GM23338 (cell line): ENCODE measurements at regions not wholly inside any gene's neighbourhood (a gene's known extent, or its start where the extent isn't known, plus 50 kb on each side); places are given as distances from the start of the nearest gene placed in this dataset.
A peak's percentile ranks its signal among the peaks of the same experiment; 100 is the strongest.

Experiments used
- ATAC-seq: fragments of 200-7000 bp; cut with Tn5 transposase; 3 replicates; pipeline ENCODE4 v1.9.1; 2020
- DNase-seq: peaks from one replicate; pipeline ENCODE4 v3.0.0-alpha.2; 2015; ENCODE audit warnings: low spot score
- H2AFZ ChIP-seq: fragments of 200-600 bp; sonication (generic); 2 replicates; pipeline ENCODE4 v1.8.0; 2016; ENCODE audit warnings: antibody characterized with exemption, mild to moderate bottlenecking, moderate library complexity
- H3F3A ChIP-seq: fragments of 200-600 bp; sonication (generic); replicated peaks from 2 replicates; pipeline ENCODE4 v1.8.0; 2017; ENCODE audit warnings: antibody characterized with exemption, mixed run types, low read depth
- H3K27ac ChIP-seq: fragments of 200-600 bp; sonication (generic); 2 replicates; pipeline ENCODE4 v1.6.1; 2016; ENCODE audit warnings: low read depth
- H3K27me3 ChIP-seq: fragments of 200-600 bp; sonication (generic); 2 replicates; pipeline ENCODE4 v1.8.0; 2016; ENCODE audit warnings: mild to moderate bottlenecking, mixed run types, moderate library complexity; ENCODE audit not compliant: insufficient read depth
- H3K36me3 ChIP-seq: fragments of 200-600 bp; sonication (generic); 2 replicates; pipeline ENCODE4 v1.8.0; 2016; ENCODE audit warnings: mild to moderate bottlenecking; ENCODE audit not compliant: insufficient read depth
- H3K4me1 ChIP-seq: fragments of 200-600 bp; sonication (generic); 2 replicates; pipeline ENCODE4 v1.8.0; 2016; ENCODE audit warnings: mild to moderate bottlenecking, moderate library complexity; ENCODE audit not compliant: insufficient read depth
- H3K4me2 ChIP-seq: fragments of 200-600 bp; sonication (generic); 2 replicates; pipeline ENCODE4 v1.7.1; 2017; ENCODE audit warnings: mixed run types
- H3K4me3 ChIP-seq: fragments of 200-600 bp; sonication (generic); 2 replicates; pipeline ENCODE4 v1.6.1; 2016; ENCODE audit warnings: mixed run types
- H3K79me2 ChIP-seq: fragments of 200-600 bp; sonication (generic); replicated peaks from 2 replicates; pipeline ENCODE4 v1.8.0; 2017; ENCODE audit warnings: mild to moderate bottlenecking; ENCODE audit not compliant: insufficient read depth
- H3K9me2 ChIP-seq: fragments of 200-600 bp; sonication (generic); 2 replicates; pipeline ENCODE4 v1.8.0; 2017; ENCODE audit not compliant: insufficient read depth
- H4K20me1 ChIP-seq: fragments of 200-600 bp; sonication (generic); replicated peaks from 2 replicates; pipeline ENCODE4 v1.8.0; 2017; ENCODE audit warnings: mild to moderate bottlenecking; ENCODE audit not compliant: insufficient read depth
- H3K27ac Mint-ChIP-seq: 2 replicates; pipeline ENCODE4 v1.8.0; 2020; ENCODE audit warnings: inconsistent platforms, mild to moderate bottlenecking, moderate library complexity, mixed read lengths
- H3K27me3 Mint-ChIP-seq: 3 replicates; pipeline ENCODE4 v1.8.0; 2022; ENCODE audit warnings: low read depth, mild to moderate bottlenecking, moderate library complexity, mixed read lengths, inconsistent platforms; ENCODE audit not compliant: insufficient read depth, poor library complexity
- H3K36me3 Mint-ChIP-seq: 3 replicates; pipeline ENCODE4 v1.8.0; 2021; ENCODE audit warnings: low read depth, mild to moderate bottlenecking, inconsistent platforms, moderate library complexity, mixed read lengths
- H3K4me1 Mint-ChIP-seq: 3 replicates; pipeline ENCODE4 v1.8.0; 2020; ENCODE audit warnings: mild to moderate bottlenecking, inconsistent platforms, mixed read lengths
- H3K4me3 Mint-ChIP-seq: 3 replicates; pipeline ENCODE4 v1.8.0; 2021; ENCODE audit warnings: moderate library complexity, mild to moderate bottlenecking, inconsistent platforms, mixed read lengths
- H3K9me3 Mint-ChIP-seq: 3 replicates; pipeline ENCODE4 v1.8.0; 2020; ENCODE audit warnings: moderate library complexity, mild to moderate bottlenecking, inconsistent platforms, mixed read lengths
- CREB1 ChIP-seq: fragments of 250-450 bp; sonication (Bioruptor Pico); IDR thresholded peaks from 2 replicates; pipeline ENCODE4 v1.5.0; 2020; ENCODE audit warnings: low read depth, mild to moderate bottlenecking, moderate library complexity
- CTCF ChIP-seq, 2 experiments: fragments of 200-600 bp in 1 of 2; sonication (generic) in 1 of 2; conservative IDR thresholded peaks; 2 replicates each; pipeline versions ENCODE4 v1.5.1 to v1.6.1; 2016 to 2017; ENCODE audit warnings: antibody characterized with exemption in 2 of 2, low read depth in 2 of 2, mild to moderate bottlenecking in 2 of 2, moderate library complexity in 1 of 2
- ETS1 ChIP-seq: IDR thresholded peaks from 2 replicates; pipeline ENCODE4 v1.6.1; 2016; ENCODE audit warnings: antibody characterized with exemption
- EZH2 ChIP-seq: fragments of 200-600 bp; sonication (generic); IDR thresholded peaks from one replicate; pipeline ENCODE4 v1.8.0; 2017; ENCODE audit warnings: antibody characterized with exemption, mild to moderate bottlenecking, low read depth; ENCODE audit not compliant: unreplicated experiment
- EZH2phosphoT487 ChIP-seq: fragments of 200-600 bp; sonication (generic); IDR thresholded peaks from one replicate; pipeline ENCODE4 v1.8.1; 2018; ENCODE audit warnings: antibody characterized with exemption; ENCODE audit not compliant: unreplicated experiment
- JUNB ChIP-seq: IDR thresholded peaks from one replicate; pipeline ENCODE4 v1.6.1; 2016; ENCODE audit warnings: antibody characterized with exemption; ENCODE audit not compliant: unreplicated experiment
- NANOG ChIP-seq: IDR thresholded peaks from 2 replicates; pipeline ENCODE4 v1.6.1; 2016; ENCODE audit warnings: antibody characterized with exemption, borderline replicate concordance
- POLR2AphosphoS5 ChIP-seq: IDR thresholded peaks from 2 replicates; pipeline ENCODE4 v1.6.1; 2016; ENCODE audit warnings: antibody characterized with exemption, low read depth
- STAT1 ChIP-seq: IDR thresholded peaks from one replicate; pipeline ENCODE4 v1.6.1; 2016; ENCODE audit warnings: antibody characterized with exemption; ENCODE audit not compliant: unreplicated experiment
- ZNF114 ChIP-seq: fragments of 250-450 bp; sonication (Bioruptor Pico); IDR thresholded peaks from 2 replicates; pipeline ENCODE4 v1.5.0; 2020; ENCODE audit warnings: mild to moderate bottlenecking, moderate library complexity
- ZNF331 ChIP-seq: fragments of 250-450 bp; sonication (Bioruptor Pico); IDR thresholded peaks from 2 replicates; pipeline ENCODE4 v1.5.0; 2020; ENCODE audit warnings: low read depth, mild to moderate bottlenecking, moderate library complexity
- ZNF462 ChIP-seq: fragments of 250-450 bp; sonication (Bioruptor Pico); IDR thresholded peaks from 2 replicates; pipeline ENCODE4 v1.5.0; 2020; ENCODE audit warnings: mild to moderate bottlenecking, moderate library complexity

GRCh38 chr9:129550199-129550839 is 70.6 kb downstream of the C9orf50 start:
- Histone ChIP-seq H3K4me1 (peaks cover 4% of the 10 kb centered on the region), H3F3A (no peaks in the 10 kb centered on the region), H3K36me3 (no peaks in the 10 kb centered on the region), H3K4me3 (peak overlapping the region; percentile 65), H3K27me3 (peaks cover 56% of the 10 kb centered on the region), H3K4me2 (peak overlapping the region; percentile 95), H3K9me2 (no peaks in the 10 kb centered on the region), H3K27ac (no peak overlapping the region), H2AFZ (peak overlapping the region; percentile 96), H3K79me2 (no peaks in the 10 kb centered on the region), H4K20me1 (no peaks in the 10 kb centered on the region)
- H3K36me3 Mint-ChIP-seq, result no peaks in the 10 kb centered on the region; the same call in 2 of the 3 replicates
- DNase-seq, result peak; percentile 75
- H3K27ac Mint-ChIP-seq, result no peak overlapping the region
- H3K4me1 Mint-ChIP-seq, result peaks cover 11% of the 10 kb centered on the region
- H3K27me3 Mint-ChIP-seq, result peaks cover 35% of the 10 kb centered on the region
- no peaks in the 10 kb centered on the region; the same call in 2 of the 3 replicates for H3K9me3 Mint-ChIP-seq
- peak overlapping the region; percentile 70 for H3K4me3 Mint-ChIP-seq
- TF ChIP-seq POLR2AphosphoS5, result no peak
- TF ChIP-seq EZH2, result peak; percentile 44
- no peak for TF ChIP-seq STAT1
- ATAC-seq, result peak; percentile 87

DNA sequence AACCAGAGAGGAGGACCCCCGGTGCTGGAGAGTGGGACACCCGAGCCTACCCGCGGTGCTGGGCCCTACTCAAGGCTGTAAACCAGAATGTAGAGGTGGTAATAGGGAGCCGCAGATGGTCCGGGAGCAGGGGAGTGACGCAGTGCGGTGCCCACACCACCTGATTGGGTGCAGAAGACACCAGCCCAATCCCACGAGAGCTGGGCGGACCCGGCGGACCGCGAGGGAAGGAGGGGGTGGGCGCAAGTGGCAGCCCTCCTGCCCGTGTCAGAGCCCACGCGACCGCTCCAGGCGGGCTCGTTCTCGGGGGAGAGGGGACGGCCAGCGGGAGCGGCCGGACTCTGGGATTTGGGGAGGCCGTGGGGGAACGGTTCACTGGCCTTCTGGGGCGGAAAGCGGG is 71.2 kb downstream of the C9orf50 start:
- peaks cover 54% of the 10 kb centered on the region for H3K27me3 ChIP-seq
- no peaks in the 10 kb centered on the region for H4K20me1 ChIP-seq
- no peaks in the 10 kb centered on the region for H3K36me3 ChIP-seq
- peak overlapping the region; percentile 65 for H3K4me3 ChIP-seq
- Mint-ChIP-seq H3K27me3 (peaks cover 30% of the 10 kb centered on the region), H3K36me3 (no peaks in the 10 kb centered on the region; the same call in 2 of the 3 replicates), H3K27ac (no peak overlapping the region), H3K4me3 (peak overlapping the region; percentile 68), H3K4me1 (peaks cover 9% of the 10 kb centered on the region), H3K9me3 (no peaks in the 10 kb centered on the region; the same call in 2 of the 3 replicates)
- ATAC-seq (peak; percentile 43), DNase-seq (no peak)
- H3K79me2 ChIP-seq, result no peaks in the 10 kb centered on the region
- H2AFZ ChIP-seq, result peak overlapping the region; percentile 96
- H3K4me2 ChIP-seq, result peak overlapping the region; percentile 95
- H3F3A ChIP-seq, result no peaks in the 10 kb centered on the region
- peaks cover 3% of the 10 kb centered on the region for H3K4me1 ChIP-seq
- H3K27ac ChIP-seq, result no peak overlapping the region
- H3K9me2 ChIP-seq, result no peaks in the 10 kb centered on the region
- TF ChIP-seq EZH2phosphoT487, result no peak
- no peak for TF ChIP-seq ZNF114 (CRISPR knock-in tag)
- TF ChIP-seq ZNF462, result no peak
- TF ChIP-seq EZH2, result no peak
- TF ChIP-seq CTCF (conservative IDR thresholded peaks at IDR 0.05; ENCODE audit: low read depth in 2 of 2), result no peak
- TF ChIP-seq ETS1, result no peak
- no peak for TF ChIP-seq NANOG
- TF ChIP-seq ZNF331 (CRISPR knock-in tag), result no peak
- TF ChIP-seq POLR2AphosphoS5, result no peak
- TF ChIP-seq CREB1 (CRISPR knock-in tag), result no peak
- no peak for TF ChIP-seq JUNB
- no peak for TF ChIP-seq STAT1
